ENCODE measurements at regions not wholly inside any gene's neighbourhood (a gene's known extent, or its start where the extent isn't known, plus 50 kb on each side); places are given as distances from the start of the nearest gene placed in this dataset.

DNA sequence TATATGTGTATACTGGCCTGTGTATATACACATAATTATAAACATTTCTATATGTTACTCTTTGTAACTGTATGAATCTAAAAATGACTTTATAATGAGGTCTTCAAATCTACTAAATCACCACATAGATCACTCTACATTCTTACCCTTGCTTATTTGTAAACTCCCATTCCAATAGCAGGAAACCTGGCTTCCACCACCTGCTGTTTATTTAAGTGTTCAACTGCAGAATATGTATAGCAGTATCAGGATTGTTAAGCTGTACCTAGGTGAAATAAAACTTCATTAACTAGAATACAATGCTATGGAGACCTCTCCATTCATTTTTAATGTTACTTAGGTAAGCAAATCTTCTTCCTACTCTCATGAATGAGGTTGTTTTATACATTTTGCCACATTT, 1351.1 kb upstream of the B3GALT2 start:
- intact Hi-C loops (cut with micrococcal nuclease; ENCODE audit: unreplicated experiment): no loop called here
- H2AFZ ChIP-seq: no peak overlapping the region
- H3F3A ChIP-seq (ENCODE audit: insufficient read depth, low read depth): no peaks in the 10 kb centered on the region
- H4K20me1 ChIP-seq (ENCODE audit: insufficient read depth): no peaks in the 10 kb centered on the region
- ChIA-PET CTCF (no interaction called here), POLR2A (ENCODE audit: unreplicated experiment) (no interaction called here)
- no peaks in the 10 kb centered on the region for H3K9me2 ChIP-seq (ENCODE audit: insufficient read depth)
- no peak for TF ChIP-seq EZH2 (IDR thresholded peaks at IDR 0.05; ENCODE audit: low read depth)
- TF ChIP-seq, protein P1, sequence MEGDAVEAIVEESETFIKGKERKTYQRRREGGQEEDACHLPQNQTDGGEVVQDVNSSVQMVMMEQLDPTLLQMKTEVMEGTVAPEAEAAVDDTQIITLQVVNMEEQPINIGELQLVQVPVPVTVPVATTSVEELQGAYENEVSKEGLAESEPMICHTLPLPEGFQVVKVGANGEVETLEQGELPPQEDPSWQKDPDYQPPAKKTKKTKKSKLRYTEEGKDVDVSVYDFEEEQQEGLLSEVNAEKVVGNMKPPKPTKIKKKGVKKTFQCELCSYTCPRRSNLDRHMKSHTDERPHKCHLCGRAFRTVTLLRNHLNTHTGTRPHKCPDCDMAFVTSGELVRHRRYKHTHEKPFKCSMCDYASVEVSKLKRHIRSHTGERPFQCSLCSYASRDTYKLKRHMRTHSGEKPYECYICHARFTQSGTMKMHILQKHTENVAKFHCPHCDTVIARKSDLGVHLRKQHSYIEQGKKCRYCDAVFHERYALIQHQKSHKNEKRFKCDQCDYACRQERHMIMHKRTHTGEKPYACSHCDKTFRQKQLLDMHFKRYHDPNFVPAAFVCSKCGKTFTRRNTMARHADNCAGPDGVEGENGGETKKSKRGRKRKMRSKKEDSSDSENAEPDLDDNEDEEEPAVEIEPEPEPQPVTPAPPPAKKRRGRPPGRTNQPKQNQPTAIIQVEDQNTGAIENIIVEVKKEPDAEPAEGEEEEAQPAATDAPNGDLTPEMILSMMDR (conservative IDR thresholded peaks at IDR 0.05): no peak
- DNase-seq: no peak
- H3K79me2 ChIP-seq (ENCODE audit: low read depth): no peaks in the 10 kb centered on the region
- H3K9me3 ChIP-seq (ENCODE audit: insufficient read depth, low read depth): no peaks in the 10 kb centered on the region
- no peak overlapping the region for H3K4me2 ChIP-seq
- BruUV-seq (replicated peaks): no TSS peak
- no peak overlapping the region for H3K4me3 ChIP-seq
- no peak overlapping the region for H3K27ac ChIP-seq
- H3K27me3 ChIP-seq (ENCODE audit: insufficient read depth, low read depth): no peaks in the 10 kb centered on the region
- H3K36me3 ChIP-seq (ENCODE audit: low read depth): no peaks in the 10 kb centered on the region
- H3K4me1 ChIP-seq (replicated peaks; ENCODE audit: insufficient read depth): no peaks in the 10 kb centered on the region

DNA sequence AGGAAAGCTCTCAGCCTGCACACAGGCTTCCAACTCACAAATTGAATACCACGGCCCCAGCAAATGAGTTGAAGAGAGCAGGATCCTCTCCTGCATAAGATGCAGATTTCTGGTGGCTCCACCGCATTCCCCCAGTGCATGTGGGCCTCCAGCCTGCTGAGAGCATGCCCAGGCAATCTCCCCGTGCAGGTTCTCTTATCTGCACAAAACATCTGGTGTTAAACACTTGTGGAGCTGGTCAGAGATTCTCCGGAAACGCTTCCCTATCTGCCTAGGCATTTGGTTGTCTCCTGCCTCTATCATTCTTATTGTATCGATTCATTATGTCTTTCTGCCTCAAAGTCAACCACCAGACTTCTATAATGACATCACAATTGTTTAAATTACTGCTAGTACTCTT, 1349.0 kb upstream of the B3GALT2 start:
- H3F3A ChIP-seq (ENCODE audit: insufficient read depth, low read depth): no peaks in the 10 kb centered on the region
- DNase-seq: no peak
- H3K9me2 ChIP-seq (ENCODE audit: insufficient read depth): no peaks in the 10 kb centered on the region
- no peaks in the 10 kb centered on the region for H4K20me1 ChIP-seq (ENCODE audit: insufficient read depth)
- H3K36me3 ChIP-seq (ENCODE audit: low read depth): no peaks in the 10 kb centered on the region
- no TSS peak for BruUV-seq (replicated peaks)
- H3K4me3 ChIP-seq: no peak overlapping the region
- peak overlapping the region; percentile 53; the same call in 1 of the 2 replicates for H2AFZ ChIP-seq
- intact Hi-C loops (cut with micrococcal nuclease; ENCODE audit: unreplicated experiment): no loop called here
- H3K4me2 ChIP-seq: no peak overlapping the region
- ChIA-PET CTCF (no interaction called here), POLR2A (ENCODE audit: unreplicated experiment) (no interaction called here)
- TF ChIP-seq, protein P1 (conservative IDR thresholded peaks at IDR 0.05): no peak
- no peak for TF ChIP-seq EZH2 (IDR thresholded peaks at IDR 0.05; ENCODE audit: low read depth)
- no peak overlapping the region for H3K27ac ChIP-seq
- H3K4me1 ChIP-seq (replicated peaks; ENCODE audit: insufficient read depth): no peaks in the 10 kb centered on the region
- H3K79me2 ChIP-seq (ENCODE audit: low read depth): no peaks in the 10 kb centered on the region
- no peaks in the 10 kb centered on the region for H3K27me3 ChIP-seq (ENCODE audit: insufficient read depth, low read depth)
- H3K9me3 ChIP-seq (ENCODE audit: insufficient read depth, low read depth): no peaks in the 10 kb centered on the region

DNA sequence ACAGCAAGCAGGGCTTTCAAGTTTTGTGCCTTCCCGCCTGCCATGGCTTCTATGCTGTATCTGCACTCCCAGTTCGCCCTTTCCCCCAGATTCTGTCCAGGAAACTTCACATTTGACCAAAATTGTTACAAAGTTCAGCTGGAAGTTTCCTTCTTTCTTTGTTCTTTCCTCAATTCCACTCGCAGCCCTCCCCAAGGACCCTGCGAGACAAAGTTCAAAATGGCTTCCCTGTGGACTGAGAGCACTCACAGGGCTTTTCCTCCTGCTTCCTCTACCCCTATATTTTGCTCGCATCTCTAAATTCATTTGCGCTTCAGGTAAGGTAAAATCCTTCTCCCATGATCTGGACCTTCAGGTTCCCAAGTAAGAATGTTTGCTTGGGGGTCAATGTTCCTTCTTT, 1348.4 kb upstream of the B3GALT2 start:
- Histone ChIP-seq H3K79me2 (ENCODE audit: low read depth) (no peaks in the 10 kb centered on the region), H3K27me3 (ENCODE audit: insufficient read depth, low read depth) (no peaks in the 10 kb centered on the region), H3K36me3 (ENCODE audit: low read depth) (no peaks in the 10 kb centered on the region), H3K9me3 (ENCODE audit: insufficient read depth, low read depth) (no peaks in the 10 kb centered on the region), H4K20me1 (ENCODE audit: insufficient read depth) (no peaks in the 10 kb centered on the region), H3K4me3 (no peak overlapping the region), H3K9me2 (ENCODE audit: insufficient read depth) (no peaks in the 10 kb centered on the region), H3K4me1 (replicated peaks; ENCODE audit: insufficient read depth) (no peaks in the 10 kb centered on the region), H3K4me2 (no peak overlapping the region), H3K27ac (no peak overlapping the region), H2AFZ (peak overlapping the region; percentile 53), H3F3A (ENCODE audit: insufficient read depth, low read depth) (no peaks in the 10 kb centered on the region)
- ChIA-PET CTCF (no interaction called here), POLR2A (ENCODE audit: unreplicated experiment) (no interaction called here)
- no peak for DNase-seq
- no TSS peak for BruUV-seq (replicated peaks)
- intact Hi-C loops (cut with micrococcal nuclease; ENCODE audit: unreplicated experiment): no loop called here
- TF ChIP-seq, protein P1 (conservative IDR thresholded peaks at IDR 0.05): no peak
- TF ChIP-seq EZH2 (IDR thresholded peaks at IDR 0.05; ENCODE audit: low read depth): no peak

Measured in PC-9 (cell line).